IMR-90 (cell line): ENCODE measurements at regions not wholly inside any gene's neighbourhood (a gene's known extent, or its start where the extent isn't known, plus 50 kb on each side); places are given as distances from the start of the nearest gene placed in this dataset.

Experiments
- ATAC-seq: fragments of 200-7000 bp; cut with Tn5 transposase; 2 replicates; pipeline ENCODE4 v1.9.1; 2020; ENCODE audit warnings: low read depth, mild to moderate bottlenecking, moderate library complexity
- BruUV-seq: library from RNA; stranded (reverse); fragments of 400-500 nt; replicated peaks from 2 replicates; lab custom pipeline; 2021; lab: Mats Ljungman, UMichigan
- CTCF ChIA-PET: fragments of 300-600 bp; formaldehyde crosslinking; extraction: SDS; loops from one replicate; lab custom pipeline; 2021; ENCODE audit warnings: antibody characterized with exemption; lab: Yijun Ruan, JAX
- POLR2A ChIA-PET: fragments of 300-600 bp; sonication (Branson Sonifier 250); formaldehyde crosslinking; loops from one replicate; lab custom pipeline; 2022; ENCODE audit warnings: antibody characterized with exemption; ENCODE audit not compliant: unreplicated experiment; lab: Charles Lee
- DNase-seq: peaks from one replicate; pipeline ENCODE4 v3.0.0; 2013
- H2AFZ ChIP-seq: replicated peaks from 2 replicates; pipeline ENCODE3; 2013; ENCODE audit warnings: low read length, mild to moderate bottlenecking; ENCODE audit not compliant: poor library complexity
- H2AK5ac ChIP-seq: 2 replicates; pipeline ENCODE4 v1.6.1; 2013; ENCODE audit warnings: low read depth, low read length, inconsistent platforms
- H2AK9ac ChIP-seq: replicated peaks from 2 replicates; pipeline ENCODE3; 2013; ENCODE audit warnings: mild to moderate bottlenecking, low read depth, low read length, moderate library complexity; ENCODE audit not compliant: poor library complexity
- H2BK120ac ChIP-seq: 2 replicates; pipeline ENCODE4 v1.6.1; 2013; ENCODE audit warnings: low read depth, low read length, inconsistent platforms
- H2BK15ac ChIP-seq: 3 replicates; pipeline ENCODE4 v1.6.1; 2013; ENCODE audit warnings: low read depth, low read length, inconsistent platforms
- H2BK20ac ChIP-seq: 2 replicates; pipeline ENCODE4 v1.6.1; 2013; ENCODE audit warnings: low read depth, mild to moderate bottlenecking, inconsistent platforms, low read length, moderate library complexity
- H2BK5ac ChIP-seq: 2 replicates; pipeline ENCODE4 v1.6.1; 2013; ENCODE audit warnings: mild to moderate bottlenecking, low read depth, low read length, inconsistent platforms; ENCODE audit not compliant: poor library complexity, severe bottlenecking
- H3K14ac ChIP-seq: replicated peaks from 2 replicates; pipeline ENCODE4 v1.6.1; 2013; ENCODE audit warnings: low read depth, low read length, inconsistent platforms
- H3K18ac ChIP-seq: 2 replicates; pipeline ENCODE4 v1.6.1; 2013; ENCODE audit warnings: low read depth, low read length, control low read depth
- H3K23ac ChIP-seq: 2 replicates; pipeline ENCODE4 v1.6.1; 2013; ENCODE audit warnings: low read depth, low read length, inconsistent platforms
- H3K27ac ChIP-seq: 2 replicates; pipeline ENCODE4 v1.5.1; 2013; ENCODE audit warnings: mild to moderate bottlenecking, control low read depth, low read length; ENCODE audit not compliant: insufficient read depth
- H3K27me3 ChIP-seq: 2 replicates; pipeline ENCODE4 v1.6.1; 2013; ENCODE audit warnings: low read length; ENCODE audit not compliant: control insufficient read depth, insufficient read depth
- H3K36me3 ChIP-seq: 2 replicates; pipeline ENCODE4 v1.6.1; 2013; ENCODE audit warnings: low read length, mixed read lengths; ENCODE audit not compliant: control insufficient read depth, insufficient read depth
- H3K4ac ChIP-seq: 2 replicates; pipeline ENCODE4 v1.6.1; 2013; ENCODE audit warnings: low read depth, low read length, inconsistent platforms
- H3K4me1 ChIP-seq: 2 replicates; pipeline ENCODE4 v1.6.1; 2013; ENCODE audit warnings: low read length, mixed read lengths; ENCODE audit not compliant: control insufficient read depth, insufficient read depth
- H3K4me2 ChIP-seq: 2 replicates; pipeline ENCODE4 v1.6.1; 2013; ENCODE audit warnings: low read depth, mild to moderate bottlenecking, control low read depth, low read length, moderate library complexity
- H3K4me3 ChIP-seq: 2 replicates; pipeline ENCODE4 v1.5.1; 2013; ENCODE audit warnings: low read depth, mild to moderate bottlenecking, control low read depth, low read length, moderate library complexity; ENCODE audit not compliant: insufficient read depth
- H3K56ac ChIP-seq: 2 replicates; pipeline ENCODE4 v1.6.1; 2013; ENCODE audit warnings: low read length, inconsistent platforms; ENCODE audit not compliant: insufficient read depth; ENCODE audit errors: extremely low read depth
- H3K79me1 ChIP-seq, 2 experiments: 2 replicates each; pipeline ENCODE4 v1.6.1; 2013; ENCODE audit warnings: low read length in 2 of 2, inconsistent platforms in 1 of 2, low read depth in 1 of 2
- H3K9ac ChIP-seq: 2 replicates; pipeline ENCODE4 v1.6.1; 2013; ENCODE audit warnings: low read depth, low read length, control low read depth
- H3K9me1 ChIP-seq: 2 replicates; pipeline ENCODE4 v1.6.1; 2013; ENCODE audit warnings: low read length, inconsistent platforms; ENCODE audit not compliant: insufficient read depth
- H3K9me3 ChIP-seq: 2 replicates; pipeline ENCODE4 v1.6.1; 2013; ENCODE audit warnings: low read length; ENCODE audit not compliant: control insufficient read depth, insufficient read depth
- H4K20me1 ChIP-seq: 2 replicates; pipeline ENCODE4 v1.6.1; 2013; ENCODE audit warnings: low read length, inconsistent platforms; ENCODE audit not compliant: insufficient read depth
- H4K5ac ChIP-seq: 2 replicates; pipeline ENCODE4 v1.6.1; 2013; ENCODE audit warnings: mild to moderate bottlenecking, low read depth, low read length, control low read depth
- H4K8ac ChIP-seq, 2 experiments: 2 replicates each; pipeline ENCODE4 v1.6.1; 2013; ENCODE audit warnings: low read depth in 2 of 2, low read length in 2 of 2, control low read depth in 1 of 2, inconsistent platforms in 1 of 2
- H4K91ac ChIP-seq: 2 replicates; pipeline ENCODE4 v1.6.1; 2013; ENCODE audit warnings: low read depth, low read length, inconsistent platforms; ENCODE audit not compliant: insufficient read depth
- CHD1 ChIP-seq: IDR thresholded peaks from 2 replicates; pipeline ENCODE4 v1.6.1; 2012; ENCODE audit warnings: low read depth, low read length, improper control_type of control experiment
- MAZ ChIP-seq: IDR thresholded peaks from 2 replicates; pipeline ENCODE4 v1.6.1; 2012; ENCODE audit warnings: low read depth, mild to moderate bottlenecking, low read length, improper control_type of control experiment, moderate library complexity, borderline replicate concordance
- RCOR1 ChIP-seq: IDR thresholded peaks from 2 replicates; pipeline ENCODE4 v1.6.1; 2012; ENCODE audit warnings: mild to moderate bottlenecking, low read length, improper control_type of control experiment; ENCODE audit not compliant: insufficient replicate concordance
- WGBS, 2 experiments: methylation state at CpG; one replicate each; pipeline versions ENCODE4 v1.1.5 to v1.1.7; 2013; ENCODE audit warnings: missing lambda C conversion rate in 2 of 2; ENCODE audit not compliant: insufficient read length in 1 of 2; ENCODE audit errors: extremely low coverage in 2 of 2; 5-methylcytosine and 5-hydroxymethylcytosine counted together
- dilution Hi-C: fragments of 300-500 bp; cut with HindIII; formaldehyde crosslinking; loops from one replicate; pipeline ENCODE4 v1.14.3; 2018; ENCODE audit warnings: low sequenced_read_pairs; ENCODE audit not compliant: unreplicated experiment
- in situ Hi-C: fragments of 300-500 bp; cut with MboI; formaldehyde crosslinking; loops from 3 replicates; pipeline ENCODE4 v1.14.3; 2019; ENCODE audit warnings: low sequenced_read_pairs, inconsistent platforms, mixed read lengths
- intact Hi-C: fragments of 100-400 bp; cut with micrococcal nuclease; formaldehyde crosslinking; loops from 2 replicates; pipeline ENCODE4 v1.10.0; 2022

- TF ChIP-seq RCOR1 (no peak), CHD1 (no peak), MAZ (no peak)
- intact Hi-C loops (no loop called here), dilution Hi-C loops (no loop called here), in situ Hi-C loops (no loop called here)
- POLR2A ChIA-PET: no interaction called here
- ATAC-seq (no peak), DNase-seq (no peak)
- H2AK5ac ChIP-seq: no peak overlapping the region
- H3K4ac ChIP-seq: no peak overlapping the region
- H3K36me3 ChIP-seq: no peaks in the 10 kb centered on the region
- no peak overlapping the region for H3K18ac ChIP-seq
- no peaks in the 10 kb centered on the region for H3K9me1 ChIP-seq
- no peaks in the 10 kb centered on the region for H3K79me1 ChIP-seq
- no peak overlapping the region for H4K5ac ChIP-seq
- no peak overlapping the region for H3K23ac ChIP-seq
- H3K27me3 ChIP-seq: no peaks in the 10 kb centered on the region
- H2BK5ac ChIP-seq: no peak overlapping the region
- CTCF ChIA-PET: no interaction called here
- H3K9ac ChIP-seq: no peak overlapping the region
- H3K56ac ChIP-seq: no peak overlapping the region
- no peak overlapping the region for H2BK15ac ChIP-seq
- H3K27ac ChIP-seq: no peak overlapping the region
- no peak overlapping the region for H2AK9ac ChIP-seq
- H3K4me3 ChIP-seq: no peak overlapping the region
- H3K4me2 ChIP-seq: no peak overlapping the region
- no peak overlapping the region for H4K91ac ChIP-seq
- WGBS, 2 experiments: no CpG with 5 or more reads among the region's 2 CpGs
- no peak overlapping the region for H3K14ac ChIP-seq
- H3K9me3 ChIP-seq: no peaks in the 10 kb centered on the region
- no TSS peak for BruUV-seq
- H2AFZ ChIP-seq: no peak overlapping the region
- no peaks in the 10 kb centered on the region for H3K4me1 ChIP-seq
- no peak overlapping the region for H2BK20ac ChIP-seq
- H4K20me1 ChIP-seq: no peaks in the 10 kb centered on the region
- H4K8ac ChIP-seq: no peak overlapping the region
- H2BK120ac ChIP-seq: no peak overlapping the region
Measured at GRCh38 chr3:74033806-74034205, 409.1 kb upstream of the PDZRN3 start.
